NAMALWA (cell line): ENCODE measurements at regions not wholly inside any gene's neighbourhood (a gene's known extent, or its start where the extent isn't known, plus 50 kb on each side); places are given as distances from the start of the nearest gene placed in this dataset.
"Not testable (repeated sequence)": the region's sequence is repeated elsewhere in the genome, so short reads cannot be mapped to it uniquely, and the experiment has no call there.

Experiments used
- DNase-seq: peaks from one replicate; pipeline ENCODE4 v3.0.0-alpha.2; 2015; ENCODE audit warnings: low spot score

DNA sequence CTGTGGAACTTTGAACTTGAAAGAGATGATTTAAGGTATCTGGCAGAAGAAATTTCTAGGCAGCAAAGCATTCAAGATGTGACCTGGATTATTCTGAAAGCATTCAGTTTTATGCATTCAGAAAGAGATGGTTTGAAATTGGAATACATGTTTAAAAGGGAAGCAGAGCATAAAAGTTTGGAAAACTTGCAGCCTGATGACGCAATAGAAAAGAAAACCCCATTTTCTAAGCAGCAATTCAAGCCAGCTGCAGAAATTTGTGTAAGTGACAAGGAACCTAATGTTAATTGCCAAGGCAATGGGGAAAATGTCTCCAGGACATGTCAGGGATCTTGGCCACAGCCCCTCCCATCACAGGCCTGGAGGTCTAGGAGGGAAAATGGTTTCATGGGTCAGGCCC, 354.0 kb downstream of the ZNF326 start:
- no peak for DNase-seq

DNA sequence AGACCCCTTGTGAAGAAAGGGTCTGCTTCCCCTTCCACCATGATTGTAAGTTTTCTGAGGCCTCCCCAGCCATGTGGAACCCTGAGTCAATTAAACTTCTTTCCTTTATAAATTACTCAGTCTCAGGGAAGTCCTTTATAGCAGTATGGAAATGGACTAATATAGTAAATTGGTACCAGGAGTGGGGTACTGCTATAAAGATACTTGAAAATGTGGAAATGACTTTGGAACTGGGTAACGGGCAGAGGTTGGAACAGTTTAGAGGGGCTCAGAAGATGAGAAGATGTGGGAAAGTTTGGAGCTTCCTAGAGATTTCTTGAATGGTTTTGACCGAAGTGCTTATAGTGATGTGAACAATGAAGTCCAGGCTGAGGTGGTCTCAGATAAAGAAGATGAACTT, 353.5 kb downstream of the ZNF326 start:
- not testable (repeated sequence) for DNase-seq

DNA sequence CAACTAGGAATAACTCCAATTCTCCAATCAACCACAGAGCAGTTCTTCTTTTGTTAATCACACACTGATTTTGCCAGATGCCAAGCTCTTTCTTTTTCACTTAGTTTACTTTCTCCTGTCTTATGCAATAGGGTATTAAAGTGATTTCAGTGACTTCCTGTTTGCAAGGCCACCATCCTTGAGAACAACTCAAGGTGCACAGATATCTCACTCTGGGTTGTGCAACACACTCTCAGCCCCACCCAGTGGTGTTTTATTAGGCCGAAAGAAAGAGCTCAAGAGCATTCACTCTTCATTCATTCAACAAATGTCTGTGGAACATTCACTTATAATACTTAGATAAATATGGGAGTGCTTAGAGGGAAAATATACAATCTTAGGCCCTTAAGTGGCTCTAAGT, 352.5 kb downstream of the ZNF326 start:
- no peak for DNase-seq

DNA sequence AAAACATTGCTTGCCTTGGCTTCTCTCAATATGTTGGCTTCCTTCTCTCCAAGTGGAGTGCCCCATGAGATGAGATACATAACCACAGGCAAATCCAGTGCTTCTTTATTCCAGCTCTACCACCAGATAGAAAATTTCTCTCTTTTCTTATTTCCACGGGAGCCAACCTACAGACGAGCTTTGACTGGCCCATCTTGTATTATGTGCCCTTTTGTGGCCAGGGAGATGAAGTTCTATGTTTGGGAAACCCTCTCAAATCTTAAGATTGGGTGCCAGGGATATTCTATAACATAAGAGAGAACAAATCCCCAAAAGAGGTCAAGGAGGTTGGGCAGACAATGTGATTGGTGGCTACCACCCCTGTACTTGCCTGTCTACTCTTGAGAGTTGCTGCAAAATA, 351.8 kb downstream of the ZNF326 start:
- DNase-seq: no peak

DNA sequence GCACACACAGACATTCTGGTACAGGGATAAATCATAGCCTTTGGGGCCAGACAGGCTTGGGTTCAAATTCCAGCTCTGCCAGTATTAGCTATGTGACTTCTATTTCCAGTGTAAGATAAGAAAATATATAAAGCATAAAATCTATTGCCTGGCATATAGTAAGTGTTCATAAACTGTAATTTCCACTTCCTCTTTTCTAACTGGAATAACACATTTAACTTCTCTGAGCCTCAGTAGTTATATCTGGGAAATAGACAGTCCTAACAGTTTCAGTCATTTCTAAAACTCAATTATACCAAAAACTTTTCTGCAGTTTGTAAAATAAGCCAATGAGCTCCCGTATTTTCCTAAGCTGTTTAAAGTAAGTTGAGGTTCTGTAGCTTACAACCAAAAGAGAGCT, 351.4 kb downstream of the ZNF326 start:
- DNase-seq: no peak

DNA sequence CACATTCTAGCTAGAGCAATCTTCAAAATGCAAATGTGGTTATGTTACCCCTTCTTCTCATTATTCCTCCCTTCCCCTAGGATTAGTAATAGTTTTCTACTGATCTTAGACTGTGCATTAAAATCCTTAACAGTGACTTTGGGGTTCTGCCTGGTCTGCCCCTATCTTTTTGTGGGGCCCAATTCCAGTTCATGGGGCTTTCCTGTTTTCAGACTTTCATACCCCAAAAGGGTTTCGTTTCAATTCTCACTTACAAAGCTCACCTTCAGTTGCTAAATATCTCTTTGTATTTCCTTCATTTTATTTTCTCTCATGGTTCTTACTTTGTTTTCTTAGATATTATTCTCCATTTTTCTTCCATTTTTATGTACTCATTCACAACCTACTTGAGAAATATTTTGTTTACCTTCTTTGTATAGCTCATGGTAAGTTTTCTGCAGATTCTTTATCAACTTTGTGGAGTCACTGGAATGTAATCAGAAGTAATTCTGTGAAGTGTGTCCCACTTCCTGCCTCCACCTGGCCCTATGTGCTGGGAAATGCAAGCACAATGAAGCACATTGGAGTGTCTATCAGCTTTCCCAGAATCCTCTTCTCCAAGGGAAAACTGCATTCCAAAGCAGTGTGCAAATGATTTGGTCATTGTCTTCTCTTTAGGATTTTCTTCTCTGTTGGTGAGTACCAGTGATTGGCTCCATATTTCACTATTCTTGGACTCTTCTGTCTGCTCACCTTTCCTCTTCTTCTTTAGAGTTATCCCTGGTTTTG, 350.2 kb downstream of the ZNF326 start:
- DNase-seq: no peak

DNA sequence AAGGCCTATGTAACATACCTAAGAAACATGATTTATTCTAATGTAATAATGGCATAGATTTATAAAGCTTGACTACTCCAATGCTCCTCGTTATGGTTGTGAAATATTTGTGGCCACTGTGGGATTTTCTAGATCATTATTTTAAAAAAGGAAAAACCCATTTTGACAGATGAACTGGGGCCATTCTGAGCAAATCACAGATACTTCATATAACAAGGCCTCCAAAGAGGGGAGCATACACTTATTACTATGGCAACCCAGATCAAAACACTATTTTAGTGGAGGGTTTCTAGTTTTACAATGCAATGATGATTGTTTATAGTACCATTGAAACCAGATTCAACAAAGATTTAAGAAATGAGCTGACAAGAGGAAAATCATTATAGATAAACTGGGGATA, 346.6 kb downstream of the ZNF326 start:
- no peak for DNase-seq

DNA sequence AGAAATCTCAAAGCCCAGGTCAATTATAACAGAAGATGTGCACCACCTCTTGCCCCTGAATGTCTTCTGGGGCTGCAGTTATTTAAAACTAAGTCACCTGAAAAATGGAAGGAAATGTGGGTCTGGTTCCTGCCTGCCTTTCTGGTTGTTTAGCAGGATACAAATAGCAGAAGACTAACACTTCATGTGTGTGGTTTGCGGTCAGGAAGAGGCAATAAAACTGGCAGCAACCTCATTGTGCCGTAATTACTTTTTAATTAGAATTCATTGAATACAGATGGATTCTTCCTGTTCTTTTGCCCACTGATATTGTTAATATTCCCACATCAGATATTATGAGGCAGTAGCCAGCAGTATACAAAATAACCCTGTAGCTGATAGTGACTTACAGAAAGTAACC, 345.7 kb downstream of the ZNF326 start:
- no peak for DNase-seq

DNA sequence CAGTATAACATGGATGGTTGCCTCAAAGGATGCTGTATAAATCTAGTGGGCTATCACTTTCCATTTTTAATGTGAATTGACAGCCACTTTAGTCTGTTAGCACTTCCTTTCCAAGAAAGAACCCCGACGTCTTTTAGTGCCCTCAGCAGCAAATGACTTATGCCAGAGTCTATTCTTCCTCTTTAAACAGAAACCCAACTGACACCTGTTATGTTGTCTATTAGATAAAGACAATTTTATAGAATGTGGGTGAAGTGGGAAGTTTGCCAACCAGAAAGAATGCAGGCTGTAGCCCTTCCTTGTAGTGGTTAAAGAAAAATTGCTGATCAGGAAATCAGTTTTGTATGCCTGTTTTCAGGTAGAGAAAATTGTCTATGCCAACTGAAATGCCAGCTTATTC, 344.9 kb downstream of the ZNF326 start:
- DNase-seq: no peak

DNA sequence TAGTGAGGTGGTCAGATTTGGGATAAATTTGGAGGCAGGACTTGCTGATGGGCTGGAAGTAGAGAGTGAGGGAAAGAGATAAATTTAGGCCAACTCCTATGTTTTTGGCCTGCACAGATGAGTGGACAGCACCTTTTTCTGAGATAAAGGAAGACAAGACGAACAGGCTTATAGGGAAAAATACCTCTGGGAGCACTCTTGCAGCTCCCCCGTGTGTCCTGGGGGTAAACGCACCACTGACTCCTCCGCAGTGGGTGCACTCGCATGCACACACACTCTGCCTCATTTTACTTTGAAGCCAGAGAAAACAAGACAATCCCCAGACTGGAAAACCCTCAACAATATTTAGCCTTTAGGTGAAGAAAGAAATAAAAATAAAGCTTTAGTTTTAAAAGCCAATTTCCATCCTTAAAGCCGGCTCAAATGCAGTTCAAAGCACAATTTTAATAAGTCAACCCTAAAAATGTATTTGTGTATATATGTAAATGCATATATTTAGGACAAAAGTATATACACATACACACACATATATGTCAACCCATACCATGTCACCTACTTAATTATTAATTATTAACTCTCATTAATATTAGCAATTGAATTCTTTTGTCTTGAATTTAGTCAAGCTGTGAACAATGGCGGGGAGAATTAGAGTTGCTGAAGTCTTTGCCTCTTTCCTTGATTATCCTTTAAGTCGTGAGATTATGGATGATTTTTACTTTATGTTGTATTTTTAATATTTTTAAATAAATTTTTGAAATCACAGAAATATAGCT, 341.8 kb downstream of the ZNF326 start:
- no peak for DNase-seq

DNA sequence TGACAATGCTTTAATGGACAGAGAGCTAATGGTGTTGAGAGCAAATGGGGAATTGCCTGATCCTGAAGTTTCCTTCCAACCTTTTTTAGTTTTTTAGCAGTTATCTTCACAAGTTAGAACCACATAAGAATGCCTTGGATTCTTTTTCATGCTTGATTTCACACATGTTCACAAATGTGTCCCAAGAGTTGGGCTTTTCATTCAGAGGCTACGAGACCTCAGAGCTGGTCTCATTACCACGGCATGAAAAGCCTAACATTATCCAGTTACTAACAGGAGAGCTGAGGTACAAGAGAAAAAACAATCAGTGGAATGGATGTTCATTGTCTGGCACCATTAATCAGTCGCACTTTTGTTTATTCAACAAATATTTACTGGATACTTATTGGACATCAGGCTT, 340.6 kb downstream of the ZNF326 start:
- DNase-seq: no peak

DNA sequence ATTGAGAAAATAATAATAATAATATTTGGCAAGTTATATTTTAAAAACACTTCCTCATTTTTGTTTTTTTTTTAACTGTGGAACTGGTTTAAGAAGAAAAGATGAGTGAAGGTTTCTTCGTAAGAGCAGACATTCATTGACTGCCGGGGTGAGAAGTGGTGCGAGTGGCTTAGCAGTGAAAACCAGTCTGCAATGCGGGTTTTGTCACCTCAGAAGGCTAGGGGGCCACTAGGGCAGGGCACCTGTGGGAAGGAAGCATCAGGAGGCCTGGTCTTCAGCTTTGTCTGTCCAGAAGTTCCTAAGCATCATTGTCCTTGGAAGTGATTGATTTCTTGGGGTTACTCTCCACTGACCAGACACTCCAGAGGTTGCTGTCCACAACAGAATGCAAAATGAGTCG, 339.2 kb downstream of the ZNF326 start:
- DNase-seq: no peak

DNA sequence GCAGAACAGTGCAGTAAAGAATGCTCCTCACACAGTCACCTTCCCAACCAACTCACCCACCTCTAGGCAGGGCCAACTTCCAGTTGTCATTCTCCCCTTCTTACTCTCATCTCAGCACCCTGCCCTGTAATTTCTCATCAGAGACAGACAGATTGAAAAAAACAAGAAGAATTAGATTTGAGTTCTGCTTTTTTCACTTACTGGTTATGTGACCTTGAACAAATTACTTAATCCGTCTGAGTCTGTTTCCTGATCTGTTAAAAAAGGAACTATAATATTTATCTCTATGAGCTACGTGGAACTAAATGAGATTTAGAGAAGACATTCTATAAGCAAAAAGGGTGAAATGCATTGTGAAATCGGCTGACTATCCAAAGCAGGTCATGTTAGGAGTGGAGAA, 330.3 kb downstream of the ZNF326 start:
- no peak for DNase-seq

DNA sequence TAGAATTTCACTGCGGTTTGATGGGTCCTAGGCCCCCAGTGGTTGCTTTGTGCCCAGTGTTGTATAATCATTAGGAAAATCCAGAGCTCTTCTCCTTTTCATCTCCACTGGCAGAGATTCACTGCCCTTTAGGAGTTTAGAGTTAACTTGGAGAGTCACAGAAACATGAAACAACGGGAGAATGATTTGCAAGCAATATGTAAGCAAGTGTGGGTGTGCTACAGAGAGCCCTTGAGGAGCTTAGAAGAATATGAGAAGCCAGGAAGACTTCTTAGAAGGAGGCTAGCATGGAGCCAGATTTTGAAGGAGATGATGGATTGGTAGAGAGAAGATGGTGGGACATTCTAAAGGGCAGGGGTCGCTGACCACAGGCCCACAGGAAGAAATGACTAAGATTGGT, 327.3 kb downstream of the ZNF326 start:
- DNase-seq: no peak

DNA sequence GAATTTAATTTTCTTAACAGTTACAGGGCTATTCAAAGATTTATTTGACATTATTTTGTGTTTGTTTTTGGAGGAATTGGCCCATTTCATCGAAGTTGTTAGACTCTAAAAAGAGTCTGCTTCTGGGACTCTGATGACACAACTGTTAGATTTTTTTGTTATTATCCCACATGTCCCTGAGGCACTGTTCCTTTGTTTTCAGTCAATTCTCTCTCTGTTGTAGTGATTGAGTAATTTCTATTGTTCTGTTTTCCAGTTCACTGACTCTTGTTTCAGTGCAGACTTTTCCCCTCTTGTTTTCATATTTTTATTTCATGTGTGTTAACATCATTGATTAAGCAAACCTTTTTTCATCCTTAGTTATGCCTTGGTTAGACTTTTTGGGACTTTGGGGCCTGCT, 325.0 kb downstream of the ZNF326 start:
- DNase-seq: no peak

DNA sequence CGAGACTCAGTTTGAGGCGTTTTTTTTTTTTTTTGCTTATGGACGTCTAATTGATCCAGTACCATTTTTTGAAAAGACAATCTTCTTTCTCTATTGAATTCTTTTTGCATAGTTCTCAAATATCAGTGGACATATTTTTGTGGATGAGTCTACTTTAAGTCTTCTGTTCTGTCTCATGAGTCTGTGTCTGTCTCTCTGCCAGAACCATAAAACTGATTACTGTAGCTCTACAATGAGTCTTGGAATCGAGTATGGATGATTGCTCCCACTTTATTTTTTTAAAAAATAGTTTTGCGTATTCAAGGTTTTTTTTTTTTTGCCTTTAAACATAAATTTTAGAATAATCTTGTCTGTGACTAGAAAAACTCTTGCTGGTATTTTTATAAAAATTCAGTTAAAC, 323.5 kb downstream of the ZNF326 start:
- DNase-seq: no peak

DNA sequence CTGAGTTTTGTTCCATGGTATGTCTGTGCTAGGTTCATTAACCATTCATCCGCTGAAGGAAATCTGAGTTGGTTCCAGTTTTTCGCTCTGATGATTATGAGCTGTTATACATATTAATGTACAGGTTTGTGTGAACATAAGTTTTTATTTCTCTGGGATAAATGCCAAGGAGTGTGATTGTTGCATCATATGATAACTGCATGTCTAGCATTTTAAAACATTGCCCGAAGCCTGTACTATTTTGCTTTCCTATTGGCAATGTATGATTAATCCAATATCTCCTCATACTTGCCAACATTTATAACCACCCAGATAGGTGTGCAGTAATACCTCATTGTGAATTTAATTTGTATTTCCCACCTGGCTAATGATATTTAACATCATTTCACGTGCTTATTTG, 322.7 kb downstream of the ZNF326 start:
- no peak for DNase-seq

DNA sequence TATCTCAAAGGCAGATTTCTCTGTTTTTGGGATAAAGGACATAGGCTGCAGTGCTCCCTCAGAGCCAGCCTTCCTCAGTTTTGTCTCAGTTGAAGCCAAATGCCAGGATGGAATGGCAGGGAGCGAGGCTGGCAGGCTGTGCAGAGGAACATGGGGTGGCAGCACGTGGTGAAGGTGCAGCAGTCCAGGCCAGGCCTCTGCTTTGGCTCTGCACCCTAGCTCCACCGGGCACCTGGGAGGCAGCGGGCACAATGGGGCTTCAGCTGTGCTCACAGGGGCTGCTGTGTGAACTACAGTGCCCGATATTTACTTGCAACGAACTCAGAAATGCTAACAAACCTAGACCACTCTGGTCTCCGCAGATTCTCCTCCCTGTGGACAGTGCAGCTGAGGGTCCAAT, 319.6 kb downstream of the ZNF326 start:
- DNase-seq: no peak

DNA sequence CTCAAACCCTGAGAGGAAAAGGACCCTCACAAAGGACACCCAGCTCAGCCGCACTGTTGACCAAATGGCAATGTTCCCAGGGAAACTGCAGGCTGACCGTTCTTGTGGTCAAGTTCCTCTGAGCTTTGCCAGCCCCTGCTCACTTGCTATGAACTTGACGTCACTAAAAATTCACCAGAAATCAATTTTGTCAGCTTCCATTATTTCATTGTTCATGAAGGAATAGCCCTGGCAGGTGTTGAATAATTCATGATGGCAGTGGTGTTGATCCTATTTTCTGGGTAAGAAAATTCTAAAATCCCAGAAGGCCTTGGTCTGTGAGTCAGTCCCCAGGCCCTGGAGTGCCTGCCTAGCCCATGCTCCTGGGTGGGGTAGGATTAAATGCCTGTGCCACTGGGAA, 318.9 kb downstream of the ZNF326 start:
- DNase-seq: no peak

DNA sequence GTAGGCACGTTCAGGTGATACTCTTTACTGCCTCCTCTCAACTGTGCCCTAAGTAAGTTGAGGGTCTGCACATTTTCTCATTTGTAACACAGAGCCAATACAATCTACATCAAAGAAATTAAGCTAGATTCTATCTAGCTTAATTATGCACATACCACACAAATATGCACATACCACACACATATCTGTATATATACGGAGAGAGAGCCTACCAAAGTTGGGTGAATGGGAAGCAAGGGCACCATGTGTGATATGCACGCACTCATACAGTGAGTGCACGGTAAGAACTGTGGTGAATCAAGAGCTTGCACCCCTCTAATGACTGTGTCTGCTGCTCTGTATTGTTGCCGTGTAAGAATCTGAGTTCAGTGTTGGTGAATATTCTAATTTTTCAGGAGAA, 314.9 kb downstream of the ZNF326 start:
- DNase-seq: no peak

DNA sequence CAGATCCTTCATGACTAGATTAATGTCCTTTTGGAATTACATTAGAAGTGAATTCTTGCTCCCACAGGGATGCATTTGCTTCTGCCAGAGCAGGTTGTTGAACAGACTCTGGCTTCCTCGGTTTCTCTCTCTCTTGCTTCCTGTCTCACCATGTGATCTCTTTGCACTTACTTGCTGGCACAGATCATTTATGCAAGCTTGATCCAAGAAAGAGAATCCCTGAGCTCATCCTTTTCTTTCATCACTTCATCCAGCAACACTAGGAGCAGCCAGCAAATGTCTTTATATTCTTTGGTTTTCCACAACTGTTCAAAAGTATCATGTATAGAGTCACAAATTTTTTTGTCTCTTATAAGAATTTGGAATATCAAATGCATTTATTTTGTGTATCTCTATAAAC, 313.5 kb downstream of the ZNF326 start:
- no peak for DNase-seq

DNA sequence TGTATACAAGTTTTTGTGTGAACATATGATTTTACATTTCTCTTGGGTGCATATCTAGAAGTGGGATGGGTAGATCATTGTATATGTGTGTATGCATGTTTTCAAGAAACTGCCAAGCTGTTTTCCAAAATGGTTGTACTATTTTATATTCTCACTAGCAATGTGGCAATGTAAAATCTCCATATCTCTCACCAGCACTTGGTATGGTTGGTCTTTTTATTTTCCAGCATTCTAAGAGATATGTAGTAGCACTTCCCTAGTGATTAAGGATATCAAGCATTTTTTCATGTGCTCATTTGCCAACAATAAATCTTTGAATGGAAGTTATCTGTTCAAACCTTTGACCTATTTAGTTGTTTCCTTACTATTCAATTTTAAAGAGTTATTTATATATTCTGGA, 310.7 kb downstream of the ZNF326 start:
- DNase-seq: no peak

DNA sequence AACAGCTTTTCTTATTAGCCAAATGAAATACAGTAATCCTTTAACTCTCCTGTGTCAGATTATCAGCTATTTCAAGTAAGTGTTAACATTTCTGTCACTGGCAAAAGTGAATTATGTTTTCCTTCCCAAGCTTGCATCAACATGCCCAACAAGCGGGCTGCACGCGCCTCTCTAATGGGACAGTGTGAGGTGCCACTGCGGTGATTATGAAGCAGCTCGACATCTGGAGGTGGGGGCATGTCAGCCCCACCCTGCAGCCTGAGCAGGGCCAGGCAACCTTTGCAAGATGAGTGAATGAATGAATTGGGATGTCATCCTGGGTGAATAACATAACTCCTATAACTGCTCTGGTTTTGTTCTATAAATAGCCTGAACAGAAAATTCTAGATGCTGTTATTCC, 301.4 kb downstream of the ZNF326 start:
- no peak for DNase-seq

DNA sequence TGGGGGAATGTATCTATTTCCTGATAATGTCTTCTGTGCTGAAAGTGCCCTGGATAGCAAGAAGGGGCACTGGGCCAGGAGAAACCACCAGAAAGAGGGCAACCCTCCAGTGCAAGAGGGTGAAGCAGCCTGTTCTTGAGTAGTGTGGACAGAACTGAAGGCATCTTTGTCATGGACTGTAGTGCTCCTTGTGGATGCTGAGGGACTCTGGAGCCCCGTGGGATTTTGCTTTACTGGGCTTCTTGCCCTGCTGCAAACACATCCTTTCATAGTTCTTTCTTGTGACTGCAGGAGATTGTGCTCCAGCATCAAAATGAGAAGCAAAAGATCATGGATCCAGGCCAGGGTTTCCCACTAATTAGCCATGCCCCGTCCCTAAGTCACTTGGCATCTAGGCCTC, 300.6 kb downstream of the ZNF326 start:
- no peak for DNase-seq
